GM13976 (cell line): ENCODE measurements at regions not wholly inside any gene's neighbourhood (a gene's known extent, or its start where the extent isn't known, plus 50 kb on each side); places are given as distances from the start of the nearest gene placed in this dataset.

Experiments
- DNase-seq: peaks from one replicate; pipeline ENCODE4 v3.0.0; 2012; ENCODE audit warnings: low spot score
- in situ Hi-C: fragments of 300-500 bp; cut with MboI; formaldehyde crosslinking; loops from one replicate; pipeline ENCODE4 v1.12.0; 2022; ENCODE audit warnings: low sequenced_read_pairs, mixed read lengths, inconsistent platforms; ENCODE audit not compliant: unreplicated experiment
- TF ChIP-seq, protein P1 (sequence below): IDR thresholded peaks from 2 replicates; pipeline ENCODE4 v1.5.1; 2012; ENCODE audit warnings: borderline replicate concordance, mild to moderate bottlenecking; ENCODE audit not compliant: insufficient read depth; ENCODE audit errors: extremely low read depth, missing control alignments, control extremely low read depth

DNA sequence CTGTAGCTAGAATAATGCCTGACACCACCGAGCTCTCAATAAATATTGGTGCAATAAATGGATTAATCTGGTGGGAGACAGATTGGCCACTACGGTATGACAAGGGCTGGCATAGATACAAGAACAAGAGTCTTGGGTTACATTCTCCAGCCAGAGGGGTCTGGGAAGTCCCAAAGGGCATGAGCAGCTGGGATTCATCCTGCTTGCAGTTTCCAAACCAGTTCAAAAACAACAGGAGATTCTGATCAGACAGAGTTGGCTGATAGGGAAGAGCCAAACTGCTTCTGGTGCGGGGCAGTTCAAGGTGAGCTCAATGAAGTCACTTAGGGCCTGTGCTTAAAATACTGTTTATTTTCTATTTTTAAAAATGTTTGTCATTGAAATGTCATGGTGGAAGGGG, 266.9 kb downstream of the TNS1 start:
- in situ Hi-C loops = no loop called here
- TF ChIP-seq, protein P1, sequence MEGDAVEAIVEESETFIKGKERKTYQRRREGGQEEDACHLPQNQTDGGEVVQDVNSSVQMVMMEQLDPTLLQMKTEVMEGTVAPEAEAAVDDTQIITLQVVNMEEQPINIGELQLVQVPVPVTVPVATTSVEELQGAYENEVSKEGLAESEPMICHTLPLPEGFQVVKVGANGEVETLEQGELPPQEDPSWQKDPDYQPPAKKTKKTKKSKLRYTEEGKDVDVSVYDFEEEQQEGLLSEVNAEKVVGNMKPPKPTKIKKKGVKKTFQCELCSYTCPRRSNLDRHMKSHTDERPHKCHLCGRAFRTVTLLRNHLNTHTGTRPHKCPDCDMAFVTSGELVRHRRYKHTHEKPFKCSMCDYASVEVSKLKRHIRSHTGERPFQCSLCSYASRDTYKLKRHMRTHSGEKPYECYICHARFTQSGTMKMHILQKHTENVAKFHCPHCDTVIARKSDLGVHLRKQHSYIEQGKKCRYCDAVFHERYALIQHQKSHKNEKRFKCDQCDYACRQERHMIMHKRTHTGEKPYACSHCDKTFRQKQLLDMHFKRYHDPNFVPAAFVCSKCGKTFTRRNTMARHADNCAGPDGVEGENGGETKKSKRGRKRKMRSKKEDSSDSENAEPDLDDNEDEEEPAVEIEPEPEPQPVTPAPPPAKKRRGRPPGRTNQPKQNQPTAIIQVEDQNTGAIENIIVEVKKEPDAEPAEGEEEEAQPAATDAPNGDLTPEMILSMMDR = no peak
- DNase-seq = no peak

- TF ChIP-seq, protein P1 = no peak
- no peak for DNase-seq
- in situ Hi-C loops = no loop called here
Measured at GRCh38 chr2:217735034-217735433, 267.8 kb downstream of the TNS1 start.

DNA sequence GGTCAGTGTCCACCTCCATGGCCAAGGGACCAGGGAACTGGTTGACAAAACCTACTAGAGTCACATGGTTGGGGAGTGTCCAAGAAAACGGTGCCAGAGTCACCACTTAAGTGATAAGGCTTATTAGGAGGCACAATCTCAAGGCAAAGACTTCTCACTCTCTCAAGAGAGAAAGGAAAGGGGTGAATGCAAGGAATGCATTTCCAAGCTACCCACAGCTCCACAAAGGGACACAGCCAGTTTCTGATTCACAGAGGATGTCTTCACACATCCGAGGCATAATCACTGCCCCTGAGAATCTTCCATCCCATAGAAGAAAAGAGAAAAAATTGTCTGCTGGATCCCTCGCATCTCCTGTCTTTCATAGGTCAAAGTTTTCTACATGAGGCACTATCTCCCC, 269.3 kb downstream of the TNS1 start:
- in situ Hi-C loops = no loop called here
- no peak for DNase-seq
- TF ChIP-seq, protein P1 = no peak

- TF ChIP-seq, protein P1 = no peak
- in situ Hi-C loops = no loop called here
- DNase-seq = no peak
Measured at GRCh38 chr2:217732992-217733391, 269.8 kb downstream of the TNS1 start.

DNA sequence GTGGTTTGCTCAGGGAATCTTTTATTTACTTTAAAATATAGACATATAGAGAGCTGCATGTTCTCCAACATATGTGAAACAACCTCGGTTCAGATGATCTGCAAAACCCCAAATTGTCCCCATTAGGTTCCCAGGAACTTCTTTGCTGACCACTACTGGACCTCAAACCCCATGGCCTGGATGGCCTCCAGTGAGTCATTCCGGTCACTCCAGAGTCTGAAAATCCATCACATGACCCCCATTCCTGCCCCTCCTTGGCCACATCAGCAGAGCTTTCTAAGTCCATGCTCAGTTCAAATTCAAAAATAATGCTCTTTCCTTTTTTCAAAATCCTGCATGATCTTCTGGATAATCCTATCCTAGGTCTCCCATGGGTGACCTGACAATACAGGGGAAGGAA, 271.0 kb downstream of the TNS1 start:
- no peak for DNase-seq
- TF ChIP-seq, protein P1 = no peak
- in situ Hi-C loops = no loop called here

GRCh38 chr2:217729421-217730053, 273.3 kb downstream of the TNS1 start:
- DNase-seq = no peak
- in situ Hi-C loops = no loop called here
- TF ChIP-seq, protein P1 = no peak
